AG04450 (cell line): ENCODE measurements at regions not wholly inside any gene's neighbourhood (a gene's known extent, or its start where the extent isn't known, plus 50 kb on each side); places are given as distances from the start of the nearest gene placed in this dataset.

ENCODE experiments used
- CTCF ChIA-PET: fragments of 300-600, 350-600 bp; formaldehyde crosslinking; extraction: SDS; loops from one replicate; lab custom pipeline; 2022; ENCODE audit warnings: antibody characterized with exemption, inconsistent platforms; lab: Charles Lee
- POLR2A ChIA-PET: fragments of 350-600 bp; formaldehyde crosslinking; extraction: SDS; loops from one replicate; lab custom pipeline; 2021; ENCODE audit warnings: antibody characterized with exemption, inconsistent platforms; lab: Yijun Ruan, JAX
- DNase-seq: peaks from one replicate; pipeline ENCODE4 v3.0.0-alpha.2; 2011; ENCODE audit warnings: low read depth, low spot score
- H3K27ac ChIP-seq: one replicate; pipeline ENCODE4 v1.5.1; 2012; ENCODE audit warnings: low read depth, low read length, control low read depth
- H3K27me3 ChIP-seq: one replicate; pipeline ENCODE4 v1.6.0; 2012; ENCODE audit warnings: low read length; ENCODE audit not compliant: control insufficient read depth, insufficient read depth
- H3K4me3 ChIP-seq: 2 replicates; pipeline ENCODE4 v1.5.1; 2011; ENCODE audit warnings: mild to moderate bottlenecking, low read depth, low read length, control low read depth
- H3K9me3 ChIP-seq: 2 replicates; pipeline ENCODE4 v1.5.1; 2012; ENCODE audit warnings: low read length; ENCODE audit not compliant: control insufficient read depth, insufficient read depth
- TF ChIP-seq, protein P1 (sequence below): IDR thresholded peaks from 2 replicates; pipeline ENCODE4 v1.5.1; 2011; ENCODE audit warnings: low read depth, low read length, control low read depth, inconsistent platforms

DNA sequence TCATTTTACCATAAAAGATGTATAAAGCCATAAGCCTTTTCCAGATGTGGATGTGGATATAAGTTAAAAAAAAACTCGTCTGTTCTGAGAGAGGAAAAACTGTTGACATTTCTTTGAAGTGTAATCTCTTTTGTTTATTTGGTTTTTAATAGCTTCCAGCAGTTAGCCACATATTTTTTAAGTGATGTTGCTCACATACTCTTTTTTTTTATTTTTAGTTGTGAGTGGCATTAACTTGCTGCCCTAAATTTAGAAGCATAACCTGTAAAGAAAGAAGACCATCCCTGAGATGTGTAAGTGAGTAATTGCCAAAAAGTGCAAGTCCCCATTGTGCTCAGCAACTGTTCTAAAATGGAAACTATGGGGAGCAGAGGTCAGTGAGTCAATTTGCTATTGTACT lies 415.9 kb upstream of the MDFIC2 start:
- POLR2A ChIA-PET, result interaction anchor here (0.6 kb wide), 1 partner anchor 259 kb away, joined by 3 read pairs; no protein-coding TSS in a partner anchor
- DNase-seq, result no peak
- no peak overlapping the region for H3K4me3 ChIP-seq
- H3K27me3 ChIP-seq, result no peaks in the 10 kb centered on the region
- no peak overlapping the region for H3K27ac ChIP-seq
- TF ChIP-seq, protein P1, sequence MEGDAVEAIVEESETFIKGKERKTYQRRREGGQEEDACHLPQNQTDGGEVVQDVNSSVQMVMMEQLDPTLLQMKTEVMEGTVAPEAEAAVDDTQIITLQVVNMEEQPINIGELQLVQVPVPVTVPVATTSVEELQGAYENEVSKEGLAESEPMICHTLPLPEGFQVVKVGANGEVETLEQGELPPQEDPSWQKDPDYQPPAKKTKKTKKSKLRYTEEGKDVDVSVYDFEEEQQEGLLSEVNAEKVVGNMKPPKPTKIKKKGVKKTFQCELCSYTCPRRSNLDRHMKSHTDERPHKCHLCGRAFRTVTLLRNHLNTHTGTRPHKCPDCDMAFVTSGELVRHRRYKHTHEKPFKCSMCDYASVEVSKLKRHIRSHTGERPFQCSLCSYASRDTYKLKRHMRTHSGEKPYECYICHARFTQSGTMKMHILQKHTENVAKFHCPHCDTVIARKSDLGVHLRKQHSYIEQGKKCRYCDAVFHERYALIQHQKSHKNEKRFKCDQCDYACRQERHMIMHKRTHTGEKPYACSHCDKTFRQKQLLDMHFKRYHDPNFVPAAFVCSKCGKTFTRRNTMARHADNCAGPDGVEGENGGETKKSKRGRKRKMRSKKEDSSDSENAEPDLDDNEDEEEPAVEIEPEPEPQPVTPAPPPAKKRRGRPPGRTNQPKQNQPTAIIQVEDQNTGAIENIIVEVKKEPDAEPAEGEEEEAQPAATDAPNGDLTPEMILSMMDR, result no peak
- CTCF ChIA-PET, result no interaction called here
- no peaks in the 10 kb centered on the region for H3K9me3 ChIP-seq

DNA sequence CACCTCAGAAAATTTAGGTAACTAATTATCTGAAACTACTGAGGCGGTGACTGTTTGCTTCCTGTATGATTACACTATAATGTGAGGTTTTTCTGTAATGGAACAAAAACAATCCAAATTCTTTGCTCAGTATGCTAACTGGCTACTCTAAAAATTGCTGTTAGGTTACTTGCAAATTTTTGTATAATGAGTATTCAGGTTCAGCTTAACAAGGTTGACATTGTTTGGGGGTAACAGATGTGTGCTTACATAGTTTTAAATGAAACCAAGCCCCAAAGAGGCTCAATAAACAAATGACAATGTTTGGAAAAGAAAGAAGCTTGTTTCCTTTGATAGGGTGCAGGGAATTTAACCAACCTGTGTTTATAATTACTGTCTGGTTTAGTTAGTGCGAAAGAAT lies 414.5 kb upstream of the MDFIC2 start:
- TF ChIP-seq, protein P1, result no peak
- POLR2A ChIA-PET, result interaction anchor here (0.5 to 0.9 kb wide), 3 partner anchors 230 to 325 kb away, joined by 3 read pairs; no protein-coding TSS in a partner anchor
- peak; percentile 81 for DNase-seq
- CTCF ChIA-PET, result interaction anchor here (0.7 to 1.5 kb wide), 2 partner anchors 10 to 14 kb away, joined by 3 to 5 read pairs; no protein-coding TSS in a partner anchor
- H3K27me3 ChIP-seq, result no peaks in the 10 kb centered on the region
- H3K9me3 ChIP-seq, result no peaks in the 10 kb centered on the region
- no peak overlapping the region for H3K4me3 ChIP-seq
- no peak overlapping the region for H3K27ac ChIP-seq

DNA sequence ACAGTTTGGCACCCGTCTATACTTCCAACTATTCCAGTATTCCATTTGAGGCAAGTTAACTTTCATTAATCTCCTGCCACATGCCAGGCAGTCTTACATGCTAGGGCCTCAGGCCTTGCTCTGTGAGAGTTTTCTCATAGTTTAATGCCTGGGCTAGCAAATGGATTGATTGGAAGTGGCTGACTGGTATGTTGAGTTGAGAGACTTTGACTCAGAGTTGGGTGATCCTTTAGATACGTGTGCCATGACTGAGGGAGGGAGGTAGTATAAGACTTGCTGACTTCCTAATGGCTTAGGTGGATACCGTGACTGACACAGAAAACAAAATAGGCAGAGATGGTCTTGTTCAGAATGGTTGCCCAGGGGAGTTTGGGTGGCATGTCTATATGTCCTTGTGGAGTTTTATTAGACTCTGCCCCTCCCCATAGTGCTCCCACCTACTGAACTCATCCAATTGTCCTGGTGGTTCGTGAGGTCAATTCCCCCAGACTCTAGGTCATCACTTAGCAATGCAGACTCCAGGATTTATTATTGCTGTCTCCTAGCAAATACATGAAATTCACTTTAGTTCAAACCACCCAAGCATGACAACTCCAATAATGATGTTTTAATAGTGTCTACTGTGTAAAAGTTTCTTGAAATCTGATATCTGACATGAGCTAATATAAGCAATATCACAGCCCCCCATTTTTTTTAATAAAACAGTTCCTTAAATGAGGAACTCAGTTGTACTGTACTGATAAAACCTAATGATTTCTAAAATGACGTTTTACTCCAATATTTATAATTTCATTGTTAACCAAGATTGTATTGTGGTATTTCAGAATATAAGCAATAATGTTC lies 413.9 kb upstream of the MDFIC2 start:
- ChIA-PET CTCF (interaction anchor here (0.7 to 1.5 kb wide), 3 partner anchors 9 to 15 kb away, joined by 3 to 5 read pairs (median 3); no protein-coding TSS in a partner anchor), POLR2A (interaction anchor here (0.9 kb wide), 1 partner anchor 257 kb away, joined by 3 read pairs; no protein-coding TSS in a partner anchor)
- Histone ChIP-seq H3K27me3 (no peaks in the 10 kb centered on the region), H3K9me3 (no peaks in the 10 kb centered on the region), H3K27ac (no peak overlapping the region), H3K4me3 (no peak overlapping the region)
- DNase-seq, result no peak
- TF ChIP-seq, protein P1, result no peak

DNA sequence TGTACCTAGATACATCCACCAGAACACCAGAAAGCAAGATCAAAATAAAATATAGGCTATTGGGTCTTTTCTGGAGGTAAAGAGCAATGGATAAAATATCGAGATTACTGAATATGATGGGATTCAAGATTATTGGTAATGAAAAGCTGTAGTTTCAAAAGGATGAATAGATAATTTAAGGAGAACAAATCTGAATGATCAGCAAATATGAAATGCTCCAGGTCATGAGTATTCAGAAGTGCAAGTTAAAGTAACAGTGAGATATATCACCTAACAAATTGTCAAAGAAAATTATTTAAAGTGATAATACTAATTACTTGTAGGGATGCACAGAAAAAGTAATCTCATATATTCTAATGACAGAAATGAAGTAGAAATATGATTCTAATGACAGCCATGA lies 409.6 kb upstream of the MDFIC2 start:
- Histone ChIP-seq H3K27me3 (no peaks in the 10 kb centered on the region), H3K4me3 (no peak overlapping the region), H3K27ac (no peak overlapping the region), H3K9me3 (no peaks in the 10 kb centered on the region)
- POLR2A ChIA-PET, result no interaction called here
- DNase-seq, result no peak
- CTCF ChIA-PET, result no interaction called here
- TF ChIP-seq, protein P1, result no peak

- ChIA-PET CTCF (interaction anchor here (0.6 to 1.3 kb wide), 15 partner anchors 9 to 965 kb away, joined by 3 to 6 read pairs (median 3); no protein-coding TSS in a partner anchor), POLR2A (no interaction called here)
- DNase-seq, result no peak
- TF ChIP-seq, protein P1, result peak; percentile 48
- Histone ChIP-seq H3K27ac (no peak overlapping the region), H3K27me3 (no peaks in the 10 kb centered on the region), H3K9me3 (peaks cover 12% of the 10 kb centered on the region), H3K4me3 (no peak overlapping the region)
Measured at GRCh38 chr3:70716832-70717231, 404.4 kb upstream of the MDFIC2 start.
